ENCODE measurements at regions not wholly inside any gene's neighbourhood (a gene's known extent, or its start where the extent isn't known, plus 50 kb on each side); places are given as distances from the start of the nearest gene placed in this dataset.

- no peaks in the 10 kb centered on the region for H3K4me1 ChIP-seq (ENCODE audit: control insufficient read depth, insufficient read depth, low read length)
- H3K27me3 ChIP-seq (ENCODE audit: control insufficient read depth, insufficient read depth, low read length) = no peaks in the 10 kb centered on the region
Measured at GRCh38 chr13:97520061-97520460, 86.1 kb downstream of the RAP2A start.

GRCh38 chr13:97520866-97521265, 86.9 kb downstream of the RAP2A start:
- no peaks in the 10 kb centered on the region for H3K27me3 ChIP-seq (ENCODE audit: control insufficient read depth, insufficient read depth, low read length)
- no peak overlapping the region for H3K4me3 ChIP-seq (ENCODE audit: low read length)
- no peaks in the 10 kb centered on the region for H3K9me3 ChIP-seq (ENCODE audit: control insufficient read depth, low read length)
- H3K36me3 ChIP-seq (ENCODE audit: control insufficient read depth, insufficient read depth, low read length) = no peaks in the 10 kb centered on the region
- no peak overlapping the region for H3K9ac ChIP-seq (ENCODE audit: low read length)
- H3K4me1 ChIP-seq (ENCODE audit: control insufficient read depth, insufficient read depth, low read length) = no peaks in the 10 kb centered on the region

More at GRCh38 chr13:97520061-97520460, 86.1 kb downstream of the RAP2A start:
- no peak overlapping the region for H3K9ac ChIP-seq (ENCODE audit: low read length)
- no peaks in the 10 kb centered on the region for H3K36me3 ChIP-seq (ENCODE audit: control insufficient read depth, insufficient read depth, low read length)
- no peak overlapping the region for H3K4me3 ChIP-seq (ENCODE audit: low read length)
- H3K9me3 ChIP-seq (ENCODE audit: control insufficient read depth, low read length) = no peaks in the 10 kb centered on the region

GRCh38 chr13:97521726-97522125, 87.8 kb downstream of the RAP2A start:
- H3K9me3 ChIP-seq (ENCODE audit: control insufficient read depth, low read length) = no peaks in the 10 kb centered on the region
- H3K4me1 ChIP-seq (ENCODE audit: control insufficient read depth, insufficient read depth, low read length) = no peaks in the 10 kb centered on the region
- no peaks in the 10 kb centered on the region for H3K36me3 ChIP-seq (ENCODE audit: control insufficient read depth, insufficient read depth, low read length)
- H3K4me3 ChIP-seq (ENCODE audit: low read length) = no peak overlapping the region
- H3K9ac ChIP-seq (ENCODE audit: low read length) = no peak overlapping the region
- H3K27me3 ChIP-seq (ENCODE audit: control insufficient read depth, insufficient read depth, low read length) = no peaks in the 10 kb centered on the region

- no peak overlapping the region for H3K9ac ChIP-seq (ENCODE audit: low read length)
- no peak overlapping the region for H3K4me3 ChIP-seq (ENCODE audit: low read length)
- H3K9me3 ChIP-seq (ENCODE audit: control insufficient read depth, low read length) = no peaks in the 10 kb centered on the region
- no peaks in the 10 kb centered on the region for H3K36me3 ChIP-seq (ENCODE audit: control insufficient read depth, insufficient read depth, low read length)
- no peaks in the 10 kb centered on the region for H3K27me3 ChIP-seq (ENCODE audit: control insufficient read depth, insufficient read depth, low read length)
- H3K4me1 ChIP-seq (ENCODE audit: control insufficient read depth, insufficient read depth, low read length) = no peaks in the 10 kb centered on the region
Measured at GRCh38 chr13:97522243-97522642, 88.3 kb downstream of the RAP2A start.

- H3K4me3 ChIP-seq (ENCODE audit: low read length) = no peak overlapping the region
- no peaks in the 10 kb centered on the region for H3K9me3 ChIP-seq (ENCODE audit: control insufficient read depth, low read length)
- no peak overlapping the region for H3K9ac ChIP-seq (ENCODE audit: low read length)
- no peaks in the 10 kb centered on the region for H3K36me3 ChIP-seq (ENCODE audit: control insufficient read depth, insufficient read depth, low read length)
- H3K27me3 ChIP-seq (ENCODE audit: control insufficient read depth, insufficient read depth, low read length) = no peaks in the 10 kb centered on the region
- no peaks in the 10 kb centered on the region for H3K4me1 ChIP-seq (ENCODE audit: control insufficient read depth, insufficient read depth, low read length)
Measured at GRCh38 chr13:97526556-97526955, 92.6 kb downstream of the RAP2A start.

GRCh38 chr13:97528518-97528917, 94.5 kb downstream of the RAP2A start:
- Histone ChIP-seq H3K4me3 (ENCODE audit: low read length) (no peak overlapping the region), H3K4me1 (ENCODE audit: control insufficient read depth, insufficient read depth, low read length) (no peaks in the 10 kb centered on the region), H3K9me3 (ENCODE audit: control insufficient read depth, low read length) (no peaks in the 10 kb centered on the region), H3K9ac (ENCODE audit: low read length) (no peak overlapping the region), H3K36me3 (ENCODE audit: control insufficient read depth, insufficient read depth, low read length) (no peaks in the 10 kb centered on the region), H3K27me3 (ENCODE audit: control insufficient read depth, insufficient read depth, low read length) (no peaks in the 10 kb centered on the region)

- H3K27me3 ChIP-seq (ENCODE audit: control insufficient read depth, insufficient read depth, low read length) = no peaks in the 10 kb centered on the region
Measured at GRCh38 chr13:97534540-97534939, 100.6 kb downstream of the RAP2A start.

GRCh38 chr13:97535614-97536013, 101.6 kb downstream of the RAP2A start:
- Histone ChIP-seq H3K4me1 (ENCODE audit: control insufficient read depth, insufficient read depth, low read length) (no peaks in the 10 kb centered on the region), H3K4me3 (ENCODE audit: low read length) (no peak overlapping the region), H3K9ac (ENCODE audit: low read length) (no peak overlapping the region)

More at GRCh38 chr13:97534540-97534939, 100.6 kb downstream of the RAP2A start:
- Histone ChIP-seq H3K9ac (ENCODE audit: low read length) (no peak overlapping the region), H3K9me3 (ENCODE audit: control insufficient read depth, low read length) (no peaks in the 10 kb centered on the region), H3K4me1 (ENCODE audit: control insufficient read depth, insufficient read depth, low read length) (no peaks in the 10 kb centered on the region), H3K4me3 (ENCODE audit: low read length) (no peak overlapping the region), H3K36me3 (ENCODE audit: control insufficient read depth, insufficient read depth, low read length) (no peaks in the 10 kb centered on the region)

GRCh38 chr13:97537110-97537509, 103.1 kb downstream of the RAP2A start:
- no peaks in the 10 kb centered on the region for H3K27me3 ChIP-seq (ENCODE audit: control insufficient read depth, insufficient read depth, low read length)
- H3K9me3 ChIP-seq (ENCODE audit: control insufficient read depth, low read length) = no peaks in the 10 kb centered on the region
- no peak overlapping the region for H3K4me3 ChIP-seq (ENCODE audit: low read length)
- no peaks in the 10 kb centered on the region for H3K36me3 ChIP-seq (ENCODE audit: control insufficient read depth, insufficient read depth, low read length)
- no peaks in the 10 kb centered on the region for H3K4me1 ChIP-seq (ENCODE audit: control insufficient read depth, insufficient read depth, low read length)
- no peak overlapping the region for H3K9ac ChIP-seq (ENCODE audit: low read length)

More at GRCh38 chr13:97535614-97536013, 101.6 kb downstream of the RAP2A start:
- Histone ChIP-seq H3K9me3 (ENCODE audit: control insufficient read depth, low read length) (no peaks in the 10 kb centered on the region), H3K36me3 (ENCODE audit: control insufficient read depth, insufficient read depth, low read length) (no peaks in the 10 kb centered on the region), H3K27me3 (ENCODE audit: control insufficient read depth, insufficient read depth, low read length) (no peaks in the 10 kb centered on the region)

- H3K4me1 ChIP-seq (ENCODE audit: control insufficient read depth, insufficient read depth, low read length) = no peaks in the 10 kb centered on the region
- no peaks in the 10 kb centered on the region for H3K9me3 ChIP-seq (ENCODE audit: control insufficient read depth, low read length)
- no peaks in the 10 kb centered on the region for H3K27me3 ChIP-seq (ENCODE audit: control insufficient read depth, insufficient read depth, low read length)
- H3K4me3 ChIP-seq (ENCODE audit: low read length) = no peak overlapping the region
- no peaks in the 10 kb centered on the region for H3K36me3 ChIP-seq (ENCODE audit: control insufficient read depth, insufficient read depth, low read length)
- no peak overlapping the region for H3K9ac ChIP-seq (ENCODE audit: low read length)
Measured at GRCh38 chr13:97538203-97538602, 104.2 kb downstream of the RAP2A start.

GRCh38 chr13:97539651-97540610, 106.0 kb downstream of the RAP2A start:
- H3K4me1 ChIP-seq (ENCODE audit: control insufficient read depth, insufficient read depth, low read length) = no peaks in the 10 kb centered on the region
- H3K27me3 ChIP-seq (ENCODE audit: control insufficient read depth, insufficient read depth, low read length) = no peaks in the 10 kb centered on the region
- no peak overlapping the region for H3K4me3 ChIP-seq (ENCODE audit: low read length)
- H3K36me3 ChIP-seq (ENCODE audit: control insufficient read depth, insufficient read depth, low read length) = no peaks in the 10 kb centered on the region
- H3K9ac ChIP-seq (ENCODE audit: low read length) = no peak overlapping the region
- no peaks in the 10 kb centered on the region for H3K9me3 ChIP-seq (ENCODE audit: control insufficient read depth, low read length)

- no peak overlapping the region for H3K4me3 ChIP-seq (ENCODE audit: low read length)
- no peaks in the 10 kb centered on the region for H3K27me3 ChIP-seq (ENCODE audit: control insufficient read depth, insufficient read depth, low read length)
- no peaks in the 10 kb centered on the region for H3K36me3 ChIP-seq (ENCODE audit: control insufficient read depth, insufficient read depth, low read length)
- H3K9ac ChIP-seq (ENCODE audit: low read length) = no peak overlapping the region
- H3K4me1 ChIP-seq (ENCODE audit: control insufficient read depth, insufficient read depth, low read length) = no peaks in the 10 kb centered on the region
- H3K9me3 ChIP-seq (ENCODE audit: control insufficient read depth, low read length) = no peaks in the 10 kb centered on the region
Measured at GRCh38 chr13:97540696-97541095, 106.7 kb downstream of the RAP2A start.

Measured in mucosa of stomach (tissue), 1 donor.